Body of pancreas (tissue), 4 donors: ENCODE measurements at regions not wholly inside any gene's neighbourhood (a gene's known extent, or its start where the extent isn't known, plus 50 kb on each side); places are given as distances from the start of the nearest gene placed in this dataset.

ENCODE experiments used
- POLR2A ChIP-seq, 3 donors: fragments of 450-650 bp; IDR thresholded peaks; one replicate each; pipeline ENCODE4 v1.6.1; 2016; ENCODE audit warnings: antibody characterized with exemption in 3 of 3, mild to moderate bottlenecking in 2 of 3
- TF ChIP-seq, protein P1 (sequence below), 7 experiments: fragments of 450-650 bp in 4 of 7; fragments of 200-600 bp in 3 of 7; sonication (generic) in 3 of 7; IDR thresholded peaks; one replicate each; pipeline ENCODE4 v1.5.1; 2016 to 2019; ENCODE audit warnings: antibody characterized with exemption in 7 of 7

DNA sequence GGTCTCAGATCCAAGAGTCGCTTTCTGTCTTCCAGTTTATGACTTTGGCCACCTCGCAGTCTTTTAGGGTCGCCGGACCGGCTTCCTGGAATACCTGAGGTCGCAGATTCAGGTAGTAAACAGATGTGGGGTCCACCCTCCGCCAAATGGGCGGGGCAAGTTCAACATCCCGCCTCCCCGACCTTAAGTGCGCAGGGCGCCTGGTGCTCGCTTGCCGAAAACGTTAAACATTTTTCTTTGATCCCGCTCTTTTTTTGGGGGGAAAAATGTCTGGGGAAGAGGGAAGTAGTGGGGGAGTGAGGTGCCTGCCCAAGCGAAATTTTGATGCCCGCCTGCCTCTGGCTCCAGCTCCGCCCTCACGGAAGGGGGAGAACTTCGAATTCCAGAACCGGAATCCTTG lies 73.9 kb upstream of the TBX5 start:
- TF ChIP-seq, protein P1, sequence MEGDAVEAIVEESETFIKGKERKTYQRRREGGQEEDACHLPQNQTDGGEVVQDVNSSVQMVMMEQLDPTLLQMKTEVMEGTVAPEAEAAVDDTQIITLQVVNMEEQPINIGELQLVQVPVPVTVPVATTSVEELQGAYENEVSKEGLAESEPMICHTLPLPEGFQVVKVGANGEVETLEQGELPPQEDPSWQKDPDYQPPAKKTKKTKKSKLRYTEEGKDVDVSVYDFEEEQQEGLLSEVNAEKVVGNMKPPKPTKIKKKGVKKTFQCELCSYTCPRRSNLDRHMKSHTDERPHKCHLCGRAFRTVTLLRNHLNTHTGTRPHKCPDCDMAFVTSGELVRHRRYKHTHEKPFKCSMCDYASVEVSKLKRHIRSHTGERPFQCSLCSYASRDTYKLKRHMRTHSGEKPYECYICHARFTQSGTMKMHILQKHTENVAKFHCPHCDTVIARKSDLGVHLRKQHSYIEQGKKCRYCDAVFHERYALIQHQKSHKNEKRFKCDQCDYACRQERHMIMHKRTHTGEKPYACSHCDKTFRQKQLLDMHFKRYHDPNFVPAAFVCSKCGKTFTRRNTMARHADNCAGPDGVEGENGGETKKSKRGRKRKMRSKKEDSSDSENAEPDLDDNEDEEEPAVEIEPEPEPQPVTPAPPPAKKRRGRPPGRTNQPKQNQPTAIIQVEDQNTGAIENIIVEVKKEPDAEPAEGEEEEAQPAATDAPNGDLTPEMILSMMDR (IDR thresholded peaks at IDR 0.05), result no peak
- TF ChIP-seq POLR2A (IDR thresholded peaks at IDR 0.05), result no peak
